Activated CD4-positive, alpha-beta T cell treated with anti-CD3 and anti-CD28 coated beads, Interleukin-2, amount 50 U/mL, for 16 hours (primary cell): ENCODE measurements at regions not wholly inside any gene's neighbourhood (a gene's known extent, or its start where the extent isn't known, plus 50 kb on each side); places are given as distances from the start of the nearest gene placed in this dataset.
"Not testable (repeated sequence)": the region's sequence is repeated elsewhere in the genome, so short reads cannot be mapped to it uniquely, and the experiment has no call there.

Source experiments
- DNase-seq: peaks from one replicate; pipeline ENCODE4 v3.0.0-alpha.2; 2020

- no peak for DNase-seq
Measured at GRCh38 chr1:244106837-244107493, 55.9 kb downstream of the ZBTB18 start.

GRCh38 chr1:244111027-244111426, 59.9 kb downstream of the ZBTB18 start:
- DNase-seq, result no peak

- no peak for DNase-seq
Measured at GRCh38 chr1:244112041-244112440, 61.0 kb downstream of the ZBTB18 start.

GRCh38 chr1:244112636-244113035, 61.6 kb downstream of the ZBTB18 start:
- no peak for DNase-seq

- no peak for DNase-seq
Measured at GRCh38 chr1:244113532-244114320, 62.6 kb downstream of the ZBTB18 start.

- DNase-seq, result no peak
Measured at GRCh38 chr1:244114892-244115291, 63.8 kb downstream of the ZBTB18 start.

- DNase-seq, result no peak
Measured at GRCh38 chr1:244116946-244117345, 65.9 kb downstream of the ZBTB18 start.

- no peak for DNase-seq
Measured at GRCh38 chr1:244118109-244118761, 67.2 kb downstream of the ZBTB18 start.

GRCh38 chr1:244128591-244129383, 77.7 kb downstream of the ZBTB18 start:
- DNase-seq, result no peak

GRCh38 chr1:244137276-244137675, 86.2 kb downstream of the ZBTB18 start:
- no peak for DNase-seq

GRCh38 chr1:244137725-244138124, 86.6 kb downstream of the ZBTB18 start:
- DNase-seq, result peak; percentile 2

- DNase-seq, result no peak
Measured at GRCh38 chr1:244138399-244138798, 87.3 kb downstream of the ZBTB18 start.

GRCh38 chr1:244139655-244140054, 88.6 kb downstream of the ZBTB18 start:
- DNase-seq, result no peak

GRCh38 chr1:244140420-244140819, 89.3 kb downstream of the ZBTB18 start:
- DNase-seq, result no peak

GRCh38 chr1:244144053-244144452, 93.0 kb downstream of the ZBTB18 start:
- no peak for DNase-seq

GRCh38 chr1:244150071-244150470, 99.0 kb downstream of the ZBTB18 start:
- no peak for DNase-seq

GRCh38 chr1:244150665-244151064, 99.6 kb downstream of the ZBTB18 start:
- DNase-seq, result no peak

- no peak for DNase-seq
Measured at GRCh38 chr1:244151537-244151936, 100.5 kb downstream of the ZBTB18 start.

- DNase-seq, result no peak
Measured at GRCh38 chr1:244154508-244154871, 103.4 kb downstream of the ZBTB18 start.

GRCh38 chr1:244154872-244155531, 103.9 kb downstream of the ZBTB18 start:
- no peak for DNase-seq

- no peak for DNase-seq
Measured at GRCh38 chr1:244155661-244156060, 104.6 kb downstream of the ZBTB18 start.

- DNase-seq, result not testable (repeated sequence)
Measured at GRCh38 chr1:244156617-244157016, 105.5 kb downstream of the ZBTB18 start.
